Activated naive CD4-positive, alpha-beta T cell treated with anti-CD3 and anti-CD28 coated beads, Interleukin-2, amount 50 U/mL, for 24 hours (primary cell): ENCODE measurements at regions not wholly inside any gene's neighbourhood (a gene's known extent, or its start where the extent isn't known, plus 50 kb on each side); places are given as distances from the start of the nearest gene placed in this dataset.
A peak's percentile ranks its signal among the peaks of the same experiment; 100 is the strongest.

ENCODE experiments used
- H3K27ac Mint-ChIP-seq: one replicate; pipeline ENCODE4 v1.8.0; 2021; ENCODE audit warnings: mild to moderate bottlenecking, mixed read lengths
- H3K27me3 Mint-ChIP-seq: one replicate; pipeline ENCODE4 v1.8.0; 2021; ENCODE audit warnings: mixed read lengths
- H3K36me3 Mint-ChIP-seq: one replicate; pipeline ENCODE4 v1.8.0; 2021; ENCODE audit warnings: mixed read lengths
- H3K4me1 Mint-ChIP-seq: one replicate; pipeline ENCODE4 v1.8.0; 2021; ENCODE audit warnings: mixed read lengths
- H3K4me3 Mint-ChIP-seq: one replicate; pipeline ENCODE4 v1.8.0; 2021; ENCODE audit warnings: mild to moderate bottlenecking, mixed read lengths
- H3K9me3 Mint-ChIP-seq: one replicate; pipeline ENCODE4 v1.8.0; 2021; ENCODE audit warnings: mixed read lengths

DNA sequence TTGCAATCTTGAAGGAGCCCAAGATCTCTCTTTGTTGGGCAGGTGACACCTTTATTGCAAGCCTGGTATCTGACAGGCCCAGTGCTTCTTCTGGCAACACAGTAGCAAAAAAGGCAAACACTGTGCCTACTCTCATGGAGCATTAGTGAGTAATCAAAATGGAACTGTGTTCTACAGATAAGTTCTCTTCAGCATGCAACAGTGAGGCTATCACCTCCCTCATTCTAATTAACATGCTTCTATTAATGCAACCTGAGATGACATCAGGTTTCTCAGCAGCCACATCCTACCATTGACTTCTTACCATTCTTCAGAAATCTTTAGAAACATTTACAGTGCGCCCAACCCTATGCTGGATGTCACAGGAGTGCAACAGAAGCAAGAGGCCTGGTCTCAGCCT is 77.9 kb upstream of the KCNMA1 start:
- Mint-ChIP-seq H3K4me1 (peaks cover 5% of the 10 kb centered on the region), H3K36me3 (no peaks in the 10 kb centered on the region), H3K9me3 (no peaks in the 10 kb centered on the region), H3K27ac (no peak overlapping the region), H3K4me3 (no peak overlapping the region), H3K27me3 (peaks cover 11% of the 10 kb centered on the region)

DNA sequence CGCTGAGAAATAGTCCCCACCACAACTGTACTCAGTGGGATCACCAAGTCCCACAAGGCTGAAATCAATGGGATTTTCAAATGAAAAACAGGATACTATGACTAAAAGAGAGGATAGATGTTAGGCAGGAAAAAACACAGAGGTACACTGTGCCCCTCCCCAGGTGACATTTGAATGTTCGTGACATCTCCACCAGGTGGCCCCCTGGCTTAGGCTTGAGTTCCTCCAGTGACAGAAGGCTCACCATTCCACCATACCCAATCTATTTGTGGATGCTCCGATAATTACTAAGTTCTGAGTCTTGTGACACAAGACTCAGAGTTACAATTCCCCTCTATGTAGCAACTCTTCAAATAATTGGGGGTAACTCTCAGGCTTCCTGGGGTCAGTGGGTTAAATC is 77.5 kb upstream of the KCNMA1 start:
- peaks cover 5% of the 10 kb centered on the region for H3K4me1 Mint-ChIP-seq
- no peak overlapping the region for H3K27ac Mint-ChIP-seq
- H3K36me3 Mint-ChIP-seq = no peaks in the 10 kb centered on the region
- no peak overlapping the region for H3K4me3 Mint-ChIP-seq
- H3K9me3 Mint-ChIP-seq = no peaks in the 10 kb centered on the region
- H3K27me3 Mint-ChIP-seq = peaks cover 11% of the 10 kb centered on the region

DNA sequence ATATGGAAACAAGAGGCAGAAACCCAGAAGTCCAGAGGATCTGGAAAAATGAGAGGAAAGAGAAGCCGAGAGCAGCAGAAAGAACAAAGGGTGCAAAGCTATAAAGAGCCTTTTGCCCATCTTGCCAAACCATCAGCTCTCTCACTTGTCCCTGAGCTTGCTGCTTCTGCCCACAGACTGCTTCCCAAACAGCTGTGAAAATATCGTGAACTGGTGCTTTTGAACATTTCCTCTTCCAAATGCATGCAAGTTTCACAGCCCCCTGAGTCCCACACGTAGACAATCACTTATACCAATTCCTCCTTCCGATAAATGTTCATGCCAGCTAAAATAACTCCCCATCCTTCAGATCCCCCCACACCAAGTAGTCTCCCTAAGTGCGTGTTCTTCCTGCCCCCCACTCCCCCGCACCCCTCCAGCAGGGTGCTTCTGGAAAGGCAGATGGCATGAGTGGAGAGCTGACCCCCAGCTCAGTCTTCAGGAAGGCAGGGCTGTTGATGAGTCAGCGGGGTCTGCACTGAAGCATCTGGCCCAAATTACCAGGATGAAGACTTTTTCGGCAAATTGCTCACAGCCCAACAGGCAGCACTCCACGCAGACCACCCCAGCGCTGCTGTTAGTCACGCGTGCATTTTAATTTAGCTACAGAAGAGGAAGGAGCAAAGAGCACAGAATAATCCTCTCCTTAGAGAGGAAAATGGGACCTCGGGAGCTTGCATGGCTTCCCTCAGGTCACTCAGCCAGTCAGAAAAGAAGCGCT is 76.1 kb upstream of the KCNMA1 start:
- Mint-ChIP-seq H3K27me3 (peaks cover 10% of the 10 kb centered on the region), H3K9me3 (no peaks in the 10 kb centered on the region), H3K4me3 (no peak overlapping the region), H3K36me3 (no peaks in the 10 kb centered on the region), H3K27ac (no peak overlapping the region), H3K4me1 (peaks cover 5% of the 10 kb centered on the region)

DNA sequence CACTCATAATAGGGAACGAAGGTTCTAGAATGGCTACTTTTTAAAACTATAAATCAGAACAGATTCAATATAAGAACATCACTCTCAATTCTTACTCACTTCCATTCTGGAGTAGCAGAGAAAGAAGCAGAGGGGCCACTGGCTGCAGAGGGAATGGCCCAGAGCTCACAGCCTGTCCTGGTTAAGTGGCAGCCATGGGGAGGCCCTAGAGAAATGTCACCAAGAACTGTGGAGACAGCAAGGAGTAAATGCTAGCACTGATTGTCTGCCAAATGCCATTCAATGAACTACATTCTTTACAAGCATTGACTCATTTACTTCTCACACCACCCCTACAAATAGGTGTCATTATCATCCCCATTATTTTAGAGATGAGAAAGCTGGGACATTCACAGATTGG is 74.6 kb upstream of the KCNMA1 start:
- Mint-ChIP-seq H3K27ac (no peak overlapping the region), H3K4me1 (peaks cover 5% of the 10 kb centered on the region), H3K4me3 (no peak overlapping the region), H3K27me3 (peaks cover 10% of the 10 kb centered on the region), H3K9me3 (no peaks in the 10 kb centered on the region), H3K36me3 (no peaks in the 10 kb centered on the region)

DNA sequence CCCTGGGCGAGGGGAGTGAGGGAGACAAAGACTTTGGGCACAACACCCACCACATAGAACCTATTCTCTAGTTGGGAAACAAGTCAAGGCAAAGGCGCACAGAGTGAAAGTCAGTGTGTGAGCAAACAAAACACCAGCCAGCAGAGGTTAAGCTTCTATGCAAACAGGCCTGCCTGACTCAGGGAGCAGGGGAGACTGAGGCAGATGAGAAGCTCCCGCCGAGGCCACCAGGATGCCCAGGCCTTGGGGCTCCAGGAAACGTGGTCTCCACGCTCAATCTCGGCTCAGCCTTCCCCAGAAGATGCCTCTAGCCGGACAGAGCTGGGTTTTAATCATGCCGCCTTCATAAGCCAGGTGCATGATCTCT is 74.1 kb upstream of the KCNMA1 start:
- H3K9me3 Mint-ChIP-seq = no peaks in the 10 kb centered on the region
- H3K36me3 Mint-ChIP-seq = no peaks in the 10 kb centered on the region
- no peak overlapping the region for H3K4me3 Mint-ChIP-seq
- H3K4me1 Mint-ChIP-seq = peaks cover 5% of the 10 kb centered on the region
- no peak overlapping the region for H3K27ac Mint-ChIP-seq
- H3K27me3 Mint-ChIP-seq = peaks cover 10% of the 10 kb centered on the region

DNA sequence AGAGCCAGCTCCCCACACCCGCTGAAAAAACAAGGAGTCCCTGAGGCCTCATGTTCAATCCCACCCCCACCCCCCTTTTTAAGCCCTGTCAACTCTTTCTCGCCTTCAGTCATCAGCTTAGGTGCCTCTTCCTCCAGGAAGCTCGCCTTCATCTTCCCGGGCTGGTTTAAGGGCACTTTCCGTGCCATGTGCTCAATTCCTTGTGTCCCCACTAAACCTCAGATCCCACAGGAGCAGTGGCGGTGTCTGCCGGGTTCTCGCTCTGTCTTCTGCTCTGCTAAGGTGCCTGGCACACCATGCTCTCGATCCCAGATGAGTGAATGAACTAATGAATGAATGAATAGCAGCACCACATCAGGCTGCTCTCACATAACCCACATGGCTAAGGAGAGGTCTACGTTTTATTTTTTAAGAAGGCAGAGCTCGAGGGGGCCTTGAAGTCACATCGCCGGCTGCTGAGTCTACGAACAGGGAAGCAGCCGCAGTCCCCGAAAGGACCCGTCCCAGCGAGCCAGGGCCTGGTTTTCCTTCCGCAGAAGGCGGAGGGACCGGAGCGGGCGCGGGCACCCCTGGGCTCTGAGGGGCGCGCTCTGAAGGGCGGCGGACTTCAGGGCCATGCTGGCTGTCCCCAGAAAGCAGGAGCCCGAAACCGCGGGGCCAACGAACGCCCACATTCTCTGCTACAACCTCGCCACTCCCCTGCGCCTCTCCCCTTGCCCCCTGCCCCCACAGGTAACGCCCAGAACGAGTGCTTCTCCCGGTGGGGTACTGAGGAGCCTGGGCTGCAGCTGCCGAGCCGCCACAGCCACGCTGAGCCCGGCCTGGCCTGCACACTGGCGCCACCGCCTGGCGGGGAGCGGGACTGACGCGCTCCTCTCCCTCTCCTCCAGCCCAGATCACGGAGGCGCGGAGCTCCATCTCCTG is 73.4 kb upstream of the KCNMA1 start:
- Mint-ChIP-seq H3K36me3 (no peaks in the 10 kb centered on the region), H3K27ac (peak overlapping the region; percentile 12), H3K4me1 (peaks cover 5% of the 10 kb centered on the region), H3K27me3 (peaks cover 10% of the 10 kb centered on the region), H3K4me3 (peak overlapping the region; percentile 11), H3K9me3 (no peaks in the 10 kb centered on the region)

DNA sequence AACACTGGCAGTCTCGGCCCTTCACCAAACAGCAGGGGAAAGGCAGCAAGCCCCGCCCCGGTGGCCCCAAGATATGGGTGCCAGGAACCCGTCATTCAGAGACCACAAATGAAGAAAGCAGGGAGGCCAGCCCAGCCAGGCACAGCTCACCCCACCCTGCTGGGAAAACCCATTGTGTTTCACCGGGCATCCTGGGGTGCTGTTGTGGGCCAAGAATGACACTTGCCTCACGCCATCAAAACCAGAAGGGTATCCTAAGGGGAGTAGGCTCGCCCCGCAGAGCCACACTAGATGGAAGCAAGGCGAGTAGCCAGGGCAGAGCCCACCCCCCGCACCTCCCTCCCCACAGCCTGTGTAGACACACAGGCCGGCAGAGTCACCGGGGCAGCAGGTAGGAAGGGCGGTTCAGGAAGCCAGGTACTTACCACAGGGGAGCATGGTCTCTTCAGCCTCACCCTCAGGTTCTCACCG is 72.5 kb upstream of the KCNMA1 start:
- Mint-ChIP-seq H3K4me3 (no peak overlapping the region), H3K9me3 (no peaks in the 10 kb centered on the region), H3K27me3 (peaks cover 10% of the 10 kb centered on the region), H3K4me1 (peaks cover 5% of the 10 kb centered on the region), H3K36me3 (no peaks in the 10 kb centered on the region), H3K27ac (no peak overlapping the region)

DNA sequence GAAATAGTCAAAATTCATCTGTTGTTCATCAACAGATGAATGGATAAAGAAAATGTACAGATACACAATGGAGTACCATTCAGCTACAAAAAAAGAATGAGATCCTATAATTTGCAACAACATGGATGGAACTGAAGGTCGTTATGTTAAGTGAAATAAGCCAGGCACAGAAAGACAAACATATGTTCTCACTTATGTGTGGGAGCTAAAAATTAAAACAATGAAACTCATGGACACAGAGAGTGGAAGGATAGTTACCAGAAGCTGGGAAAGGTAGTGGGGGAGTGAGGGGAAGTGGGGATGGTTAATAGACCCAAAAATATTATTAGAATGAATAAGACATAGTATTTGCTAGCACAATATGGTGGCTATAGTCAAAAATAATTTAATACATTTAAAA is 70.0 kb upstream of the KCNMA1 start:
- Mint-ChIP-seq H3K36me3 (no peaks in the 10 kb centered on the region), H3K27me3 (peaks cover 10% of the 10 kb centered on the region), H3K9me3 (no peaks in the 10 kb centered on the region), H3K4me1 (peaks cover 5% of the 10 kb centered on the region), H3K27ac (no peak overlapping the region), H3K4me3 (no peak overlapping the region)

DNA sequence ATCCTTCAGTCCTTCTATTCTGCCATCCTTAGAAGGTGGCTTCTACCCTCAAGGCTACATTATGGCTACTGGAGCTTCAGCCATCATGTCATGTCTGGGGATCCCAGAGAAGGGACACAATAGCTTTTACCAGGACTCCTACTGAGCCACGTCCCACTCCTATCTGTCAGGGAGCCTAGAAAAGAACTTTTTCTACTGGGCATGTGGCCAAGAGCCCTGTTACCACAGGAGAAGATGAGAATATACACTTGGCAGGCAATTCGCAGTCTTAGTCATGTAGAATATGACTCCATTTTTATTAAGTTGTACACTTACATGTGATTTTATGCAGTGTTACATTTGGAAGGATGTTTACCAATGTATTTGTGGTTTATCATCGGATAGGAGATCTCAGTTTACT is 64.6 kb upstream of the KCNMA1 start:
- Mint-ChIP-seq H3K27ac (no peak overlapping the region), H3K36me3 (no peaks in the 10 kb centered on the region)

DNA sequence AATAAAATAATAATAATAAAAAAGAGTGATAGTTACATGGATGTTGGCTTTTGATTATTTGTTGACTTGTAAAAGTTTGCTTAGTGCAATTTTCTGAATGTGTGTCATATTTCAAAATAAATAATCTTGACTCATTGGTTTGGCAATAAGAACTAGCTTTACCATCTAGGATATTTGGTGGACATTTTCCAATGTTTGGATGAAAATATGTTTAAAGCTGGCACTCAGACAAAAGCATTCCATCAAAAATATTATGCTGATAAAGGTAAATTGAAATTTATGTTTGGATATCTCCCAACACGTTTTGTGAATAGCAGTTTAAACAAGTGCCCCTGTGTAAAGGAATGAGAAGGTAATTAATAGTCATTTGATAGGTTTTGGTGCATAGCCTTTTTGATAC is 62.5 kb upstream of the KCNMA1 start:
- Mint-ChIP-seq H3K4me1 (no peaks in the 10 kb centered on the region), H3K4me3 (no peak overlapping the region), H3K27ac (no peak overlapping the region), H3K36me3 (no peaks in the 10 kb centered on the region), H3K27me3 (peaks cover 4% of the 10 kb centered on the region), H3K9me3 (no peaks in the 10 kb centered on the region)

More for the DNA sequence above, 64.6 kb upstream of the KCNMA1 start:
- H3K4me1 Mint-ChIP-seq = no peaks in the 10 kb centered on the region
- H3K27me3 Mint-ChIP-seq = peaks cover 3% of the 10 kb centered on the region
- no peak overlapping the region for H3K4me3 Mint-ChIP-seq
- H3K9me3 Mint-ChIP-seq = no peaks in the 10 kb centered on the region

DNA sequence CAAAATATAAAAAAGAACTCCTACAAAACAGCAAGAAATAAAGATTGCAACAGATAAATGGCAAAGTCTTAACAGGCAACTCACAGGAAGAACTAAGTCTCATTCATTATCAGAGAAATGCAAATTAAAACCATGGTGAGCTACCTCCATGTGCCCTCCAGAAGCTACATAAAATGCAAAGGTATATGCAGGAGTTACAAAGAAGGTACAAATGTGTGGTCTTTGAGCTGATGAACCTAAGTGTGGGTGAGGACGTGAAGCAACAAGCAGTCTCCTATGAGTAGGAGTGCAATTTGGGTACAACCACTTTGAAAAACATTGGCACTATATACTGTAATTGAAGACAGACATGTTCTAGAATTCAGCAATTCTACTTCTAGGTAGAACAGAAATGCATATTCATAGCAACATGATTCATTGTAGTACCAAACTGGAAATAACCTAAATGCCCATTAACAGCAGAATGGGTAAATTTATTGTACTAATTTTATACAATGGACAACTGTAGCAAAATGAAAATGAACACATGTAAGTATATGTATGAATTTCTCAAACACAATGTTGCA is 61.6 kb upstream of the KCNMA1 start:
- Mint-ChIP-seq H3K4me1 (no peaks in the 10 kb centered on the region), H3K27me3 (peaks cover 7% of the 10 kb centered on the region), H3K27ac (no peak overlapping the region), H3K9me3 (no peaks in the 10 kb centered on the region), H3K36me3 (no peaks in the 10 kb centered on the region), H3K4me3 (no peak overlapping the region)

DNA sequence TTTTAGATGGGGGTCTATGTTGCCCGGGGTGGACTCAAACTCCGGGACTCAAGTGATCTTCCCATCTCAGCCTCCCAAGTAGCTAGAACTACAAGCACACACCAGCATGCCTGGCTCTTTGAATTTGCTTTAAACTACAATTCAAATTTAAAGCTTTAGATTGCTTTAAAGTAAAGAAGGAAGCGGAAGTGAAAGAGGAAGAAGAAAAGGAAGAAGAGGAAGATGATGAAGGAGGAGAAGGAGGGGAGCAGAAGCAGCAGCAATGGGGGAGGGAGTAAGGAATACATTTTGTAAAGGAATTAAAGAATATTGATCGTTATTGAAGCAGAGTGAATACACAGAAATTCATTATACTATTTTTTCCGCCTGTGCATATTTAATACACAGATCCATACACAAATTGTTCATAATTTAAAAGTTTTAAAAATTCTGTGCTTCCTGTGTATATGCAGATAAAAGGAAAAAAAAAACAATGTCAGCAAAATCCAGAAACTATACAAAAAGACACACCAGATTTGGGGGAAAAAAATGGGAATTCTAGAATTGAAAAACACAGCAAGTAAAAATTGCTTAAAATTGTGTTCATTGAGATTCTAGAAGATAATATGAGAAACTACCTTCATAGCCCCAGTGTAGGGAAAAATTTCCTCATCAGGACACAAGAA is 60.8 kb upstream of the KCNMA1 start:
- Mint-ChIP-seq H3K4me1 (no peaks in the 10 kb centered on the region), H3K36me3 (no peaks in the 10 kb centered on the region), H3K4me3 (no peak overlapping the region), H3K27me3 (peaks cover 8% of the 10 kb centered on the region), H3K9me3 (no peaks in the 10 kb centered on the region), H3K27ac (no peak overlapping the region)

DNA sequence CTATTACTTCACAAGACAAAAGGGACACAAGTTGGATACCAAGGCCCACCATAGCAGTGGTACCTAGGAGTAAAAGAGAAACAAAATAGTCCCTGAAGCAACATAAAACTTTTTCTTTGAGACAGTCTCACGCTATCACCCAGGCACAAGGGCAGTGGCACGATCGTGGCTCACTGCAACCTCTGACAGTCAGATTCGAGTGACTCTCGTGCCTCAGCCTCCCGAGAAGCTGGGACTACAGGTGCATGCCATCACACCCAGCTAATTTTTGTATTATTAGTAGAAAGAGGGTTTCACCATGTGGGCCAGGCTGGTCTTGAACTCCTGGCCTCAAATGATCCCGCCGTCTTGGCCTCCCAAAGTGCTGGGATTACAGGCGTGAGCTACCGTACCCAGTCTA is 59.0 kb upstream of the KCNMA1 start:
- no peak overlapping the region for H3K27ac Mint-ChIP-seq
- H3K36me3 Mint-ChIP-seq = no peaks in the 10 kb centered on the region
- peaks cover 8% of the 10 kb centered on the region for H3K27me3 Mint-ChIP-seq
- H3K4me3 Mint-ChIP-seq = no peak overlapping the region
- no peaks in the 10 kb centered on the region for H3K9me3 Mint-ChIP-seq
- H3K4me1 Mint-ChIP-seq = no peaks in the 10 kb centered on the region

DNA sequence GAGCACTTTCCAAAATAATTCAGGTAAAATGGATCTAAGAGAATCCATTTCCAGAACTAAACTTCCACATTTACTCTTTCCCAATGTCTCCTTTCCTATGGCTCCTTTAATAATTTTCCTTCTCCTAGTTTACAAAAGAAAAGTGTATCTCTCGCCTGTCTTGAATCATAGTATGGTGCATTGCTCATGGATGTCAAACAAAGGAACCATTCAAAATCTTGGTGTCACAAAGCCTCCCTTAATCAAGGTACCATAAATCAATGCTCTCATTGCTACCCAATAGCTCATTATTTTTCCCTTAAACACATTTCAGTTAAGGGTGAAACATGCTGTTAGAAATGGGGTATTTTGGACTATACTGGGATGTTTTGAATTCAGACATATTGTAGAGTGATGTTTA is 57.6 kb upstream of the KCNMA1 start:
- Mint-ChIP-seq H3K4me3 (no peak overlapping the region), H3K27me3 (peaks cover 8% of the 10 kb centered on the region), H3K9me3 (no peaks in the 10 kb centered on the region), H3K4me1 (no peaks in the 10 kb centered on the region), H3K36me3 (no peaks in the 10 kb centered on the region), H3K27ac (no peak overlapping the region)

DNA sequence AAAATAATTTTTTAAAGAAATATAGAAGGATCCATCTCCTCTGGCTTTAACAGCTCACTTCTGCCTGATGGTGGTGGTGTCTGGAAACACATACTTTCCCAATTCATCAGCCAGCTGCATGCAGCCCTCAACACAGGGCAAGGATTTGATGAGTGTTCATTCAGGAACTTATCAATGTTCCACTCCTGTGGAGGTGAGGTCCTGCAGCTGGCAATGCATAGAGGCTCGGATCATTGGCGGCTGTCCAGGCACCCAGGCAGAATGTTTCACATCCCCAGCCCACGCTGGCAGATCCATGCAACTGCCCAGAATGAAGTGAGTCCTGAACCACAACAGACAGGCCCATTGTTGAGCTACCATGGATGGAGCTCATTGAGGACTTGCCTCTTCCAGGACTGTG is 55.2 kb upstream of the KCNMA1 start:
- Mint-ChIP-seq H3K27me3 (peaks cover 8% of the 10 kb centered on the region), H3K27ac (no peak overlapping the region), H3K4me3 (no peak overlapping the region), H3K4me1 (no peaks in the 10 kb centered on the region), H3K9me3 (no peaks in the 10 kb centered on the region), H3K36me3 (no peaks in the 10 kb centered on the region)
